ENCODE measurements at regions not wholly inside any gene's neighbourhood (a gene's known extent, or its start where the extent isn't known, plus 50 kb on each side); places are given as distances from the start of the nearest gene placed in this dataset.
"Not testable (repeated sequence)": the region's sequence is repeated elsewhere in the genome, so short reads cannot be mapped to it uniquely, and the experiment has no call there.

DNA sequence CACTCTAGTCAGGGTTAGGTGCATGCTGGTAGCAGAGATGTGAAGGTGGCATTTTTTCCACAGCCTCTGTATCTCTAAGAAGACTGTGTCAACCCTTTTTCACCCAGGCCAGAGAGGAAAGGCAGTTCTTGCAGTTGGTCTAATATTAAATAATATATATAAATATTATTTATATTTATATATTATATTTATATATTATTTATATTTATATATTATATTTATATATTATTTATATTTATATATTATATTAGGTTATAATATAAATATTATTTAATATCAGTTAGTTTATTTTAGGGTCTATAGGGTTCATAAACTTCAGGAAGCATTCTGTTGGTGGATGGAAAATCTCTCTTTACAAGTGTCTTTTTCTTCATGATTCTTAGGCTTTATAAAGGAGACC, 218.6 kb upstream of the DMRTA1 start:
- DNase-seq: no peak

DNA sequence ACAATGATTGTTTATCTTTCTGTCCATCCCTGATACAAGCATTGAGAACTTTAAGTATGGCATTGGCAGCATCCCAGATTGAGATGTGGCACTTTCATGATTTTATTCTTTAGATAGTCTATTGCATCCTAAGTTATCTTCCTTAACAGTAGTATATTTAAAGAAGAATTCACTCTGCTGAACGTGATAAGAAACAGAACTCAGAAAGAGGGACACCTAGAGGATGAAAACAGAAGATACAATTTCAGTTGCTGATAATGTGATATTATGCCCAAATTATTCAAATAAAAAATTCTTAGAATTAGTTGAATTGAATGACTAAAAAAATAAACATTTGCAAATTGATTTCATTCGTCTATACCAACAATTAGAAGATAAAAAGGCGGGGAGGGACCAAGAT, 218.1 kb upstream of the DMRTA1 start:
- no peak for DNase-seq

DNA sequence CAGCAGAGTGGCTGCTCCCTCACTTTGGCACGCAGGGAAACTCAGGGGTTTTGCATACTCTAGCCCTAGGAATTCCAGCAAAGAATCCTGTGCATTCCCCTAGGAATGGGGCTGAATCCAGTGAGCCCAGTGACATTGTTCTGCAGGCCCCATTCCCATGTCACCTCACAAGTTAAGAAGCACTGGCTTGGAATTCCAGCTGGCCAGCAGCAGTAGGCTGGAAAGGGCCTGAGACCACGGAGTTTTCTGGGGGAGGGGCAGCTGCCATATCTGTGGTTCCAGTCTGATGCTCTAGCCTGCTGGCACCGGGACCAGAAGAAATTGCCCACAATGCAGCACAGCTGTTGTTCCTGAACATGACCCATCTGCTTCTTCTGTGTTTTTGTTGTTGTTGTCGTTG, 217.6 kb upstream of the DMRTA1 start:
- DNase-seq: no peak

DNA sequence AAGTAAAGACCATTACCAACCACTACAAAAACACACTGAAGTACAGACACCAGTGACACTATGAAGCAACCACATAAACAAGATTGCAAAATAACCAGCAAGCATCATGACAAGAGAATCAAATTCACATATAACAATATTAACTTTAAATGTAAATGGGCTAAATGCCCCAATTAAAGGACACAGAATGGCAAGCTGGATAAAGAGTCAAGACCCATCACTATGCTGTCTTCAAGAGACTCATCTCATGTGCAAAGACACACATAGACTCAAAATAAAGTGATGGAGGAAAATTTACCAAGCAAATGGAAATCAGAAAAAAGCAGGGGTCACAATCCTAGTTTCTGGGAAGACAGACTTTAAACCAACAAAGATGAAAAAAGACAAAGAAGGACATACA, 215.3 kb upstream of the DMRTA1 start:
- DNase-seq: not testable (repeated sequence)

DNA sequence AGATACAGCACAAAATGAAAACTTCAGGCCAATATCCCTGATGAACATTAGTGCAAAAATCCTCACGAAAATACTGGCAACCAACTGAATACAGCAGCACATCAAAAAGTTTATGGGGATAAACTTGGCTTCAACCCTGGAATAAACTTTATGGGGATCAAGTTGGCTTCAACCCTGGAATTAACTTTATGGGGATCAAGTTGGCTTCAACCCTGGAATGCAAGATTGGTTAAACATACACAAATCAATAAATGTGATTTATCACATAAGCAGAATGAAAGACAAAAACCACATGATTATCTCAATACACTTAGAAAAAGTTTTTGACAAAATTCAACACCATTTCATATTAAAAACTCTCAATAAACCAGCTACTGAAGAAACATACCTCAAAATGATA, 213.7 kb upstream of the DMRTA1 start:
- DNase-seq: no peak

DNA sequence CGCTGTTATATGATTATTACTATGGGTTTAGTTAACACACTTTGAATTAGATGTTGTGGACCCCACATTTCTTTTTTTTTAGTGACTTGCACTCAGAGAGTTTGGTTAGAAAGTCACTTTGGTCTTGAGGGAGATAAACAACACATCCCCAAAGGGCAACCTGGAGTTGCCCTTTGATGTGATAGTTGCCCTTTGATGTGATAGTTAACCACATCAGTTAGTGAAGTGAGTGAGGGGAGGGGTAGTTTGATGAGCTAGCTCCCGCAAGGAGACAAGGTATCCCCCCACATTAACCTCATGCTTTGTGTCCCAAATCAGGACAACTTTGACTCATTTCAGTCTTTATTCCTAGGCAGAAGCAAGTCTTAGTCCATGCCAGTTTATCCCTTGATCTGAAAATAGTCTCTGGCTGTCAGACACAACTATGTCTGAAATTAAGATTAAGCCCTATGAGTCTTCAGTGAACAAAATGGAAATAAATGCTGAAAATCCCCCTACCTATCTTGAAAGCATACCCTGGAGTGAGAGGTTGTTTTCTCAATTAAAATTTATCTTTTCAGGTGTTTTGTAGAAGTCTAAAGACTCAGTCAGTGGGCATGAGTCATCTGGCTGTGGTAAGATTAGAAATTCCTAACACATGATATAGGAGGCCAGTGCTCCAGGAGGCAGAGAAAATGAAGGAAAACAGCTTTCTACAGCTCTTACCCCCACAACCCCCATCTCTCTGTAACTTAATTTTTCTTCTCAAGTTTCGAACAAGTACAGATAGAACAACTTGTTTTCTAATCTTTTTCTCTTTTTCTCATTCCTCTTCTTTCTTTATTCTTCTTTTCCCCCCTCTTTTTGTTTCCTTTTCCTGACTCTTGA, 208.9 kb upstream of the DMRTA1 start:
- DNase-seq: no peak

DNA sequence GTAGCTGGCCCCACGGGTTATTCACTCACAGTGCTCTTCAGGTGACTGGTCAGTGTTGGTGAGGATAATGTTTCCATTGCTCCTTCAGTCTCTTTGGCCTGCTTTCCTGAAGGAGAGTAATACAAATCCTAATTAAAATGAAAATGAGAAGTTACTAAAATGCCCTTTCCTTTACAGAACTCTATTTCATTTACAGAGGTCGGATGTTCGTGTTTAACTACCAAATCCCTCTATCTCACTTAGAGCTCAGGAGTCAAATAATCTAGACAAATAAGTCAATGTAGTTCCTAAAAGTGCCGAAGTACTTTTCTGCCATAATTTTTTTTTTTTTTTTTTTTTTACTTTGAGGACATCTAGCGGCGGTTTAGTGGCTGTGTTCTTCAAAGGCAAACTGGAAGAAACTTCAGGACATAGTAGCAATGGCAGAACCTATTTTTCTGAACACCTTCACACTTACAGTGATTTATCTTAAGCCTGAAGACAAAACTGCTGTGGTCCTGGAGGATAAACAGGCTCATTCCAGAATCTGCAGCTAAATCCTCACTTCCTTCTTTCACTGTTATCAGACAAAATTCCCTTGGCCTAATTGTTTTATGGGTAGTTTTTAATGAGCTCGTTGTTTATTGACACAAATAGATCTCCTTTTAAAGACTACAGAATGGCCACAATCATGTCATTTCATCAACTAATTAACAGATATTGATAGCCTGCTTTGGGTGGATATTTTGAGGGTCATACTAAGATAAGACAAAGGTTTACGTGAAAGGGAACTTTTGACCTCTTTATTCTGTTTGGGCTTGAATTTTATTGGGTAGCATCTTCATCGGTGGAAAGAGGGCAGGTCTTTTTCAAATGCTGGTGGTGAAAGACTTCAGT, 207.6 kb upstream of the DMRTA1 start:
- DNase-seq: no peak

DNA sequence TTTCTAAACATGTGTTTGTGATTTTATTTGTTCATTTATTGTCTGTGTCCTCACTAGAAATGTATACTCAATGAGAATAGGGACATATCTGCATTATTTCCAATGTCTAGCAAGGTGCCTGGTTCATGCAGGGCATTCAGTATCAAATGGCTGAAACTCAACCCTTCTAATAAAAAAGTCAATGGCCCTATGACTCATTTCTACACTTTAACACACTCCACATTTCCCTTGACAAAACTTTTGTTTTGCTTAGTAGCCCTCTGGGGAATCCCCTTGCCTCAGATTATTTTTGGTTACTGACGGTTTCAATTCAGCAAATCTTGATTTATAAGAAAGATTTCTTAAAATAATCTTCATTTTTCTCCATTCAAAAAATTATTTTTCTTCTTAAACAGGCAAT, 206.0 kb upstream of the DMRTA1 start:
- DNase-seq: no peak

DNA sequence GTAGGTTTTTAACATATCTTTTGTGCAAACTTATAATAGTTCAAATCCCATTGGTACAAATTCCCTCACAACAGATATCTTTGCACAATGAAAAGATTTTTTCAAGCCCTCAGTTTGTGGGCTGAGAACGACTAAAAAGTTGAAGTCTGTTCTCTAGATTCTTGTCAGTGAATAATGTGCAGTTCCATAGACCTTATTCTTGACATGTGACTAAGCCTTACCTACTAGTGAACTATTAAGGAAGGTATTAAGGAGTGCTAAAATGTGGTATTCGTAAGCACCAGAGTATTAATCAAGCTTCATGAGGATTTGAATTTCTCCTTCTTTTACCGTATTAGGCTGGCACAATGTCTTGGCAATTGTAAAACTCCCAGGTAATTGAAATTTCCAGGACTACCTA, 205.6 kb upstream of the DMRTA1 start:
- DNase-seq: no peak

DNA sequence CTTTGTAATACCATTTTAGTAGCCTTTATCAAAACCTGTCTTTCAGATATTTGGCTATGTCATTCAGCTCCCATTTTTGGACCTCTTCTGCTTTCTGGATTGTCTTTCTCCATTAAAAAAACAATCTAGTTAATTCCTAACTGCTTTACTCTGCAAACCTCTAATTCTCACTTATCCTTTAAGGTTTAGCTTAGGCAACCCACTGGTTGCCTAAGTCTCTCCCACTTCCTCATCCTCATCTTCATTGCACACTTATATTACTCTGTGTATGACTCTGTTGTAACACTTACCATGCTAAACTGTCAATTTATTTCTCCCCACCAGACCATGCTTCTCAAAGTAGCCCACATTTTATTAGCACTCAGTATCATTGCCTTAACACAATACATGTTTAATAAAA, 205.0 kb upstream of the DMRTA1 start:
- DNase-seq: no peak

DNA sequence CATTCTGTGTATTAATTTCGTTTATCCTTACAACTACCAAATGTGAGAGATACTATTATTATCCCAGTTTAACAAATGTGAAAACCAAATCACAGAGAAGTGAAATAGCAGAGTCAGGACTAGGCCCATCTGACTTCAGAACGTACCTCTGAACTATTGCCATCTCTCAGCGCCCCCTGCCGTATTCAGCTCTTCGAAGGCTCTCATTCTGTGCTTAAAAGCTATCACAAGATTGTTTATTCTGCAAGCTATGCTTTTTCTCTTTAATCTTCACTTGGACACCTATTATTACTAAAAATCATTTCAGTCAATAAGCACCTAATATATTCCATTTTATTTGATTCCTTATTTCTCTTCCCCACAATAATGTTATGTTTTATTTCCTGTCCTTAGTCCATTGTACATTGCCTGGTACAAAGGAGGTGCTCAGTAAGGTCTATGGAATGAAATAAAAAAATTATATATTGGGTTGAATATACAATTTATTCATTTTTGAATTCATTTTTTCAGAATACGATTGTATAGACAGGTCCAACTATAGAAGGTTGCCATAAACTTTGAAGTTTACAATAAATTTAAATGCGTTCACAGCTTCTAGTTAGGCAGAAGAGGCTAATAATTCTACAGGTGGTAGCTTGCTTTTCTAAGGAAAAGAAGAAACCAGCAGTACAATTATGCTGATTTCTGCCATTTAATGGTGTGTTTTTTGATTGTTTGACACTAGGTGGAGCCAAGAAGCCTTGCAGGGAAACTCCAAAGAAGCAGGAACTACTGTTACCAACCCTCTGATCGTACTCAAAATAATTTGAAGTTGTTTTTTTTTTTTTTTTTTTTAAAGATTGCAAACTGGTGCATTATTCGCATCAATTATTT, 202.2 kb upstream of the DMRTA1 start:
- no peak for DNase-seq

DNA sequence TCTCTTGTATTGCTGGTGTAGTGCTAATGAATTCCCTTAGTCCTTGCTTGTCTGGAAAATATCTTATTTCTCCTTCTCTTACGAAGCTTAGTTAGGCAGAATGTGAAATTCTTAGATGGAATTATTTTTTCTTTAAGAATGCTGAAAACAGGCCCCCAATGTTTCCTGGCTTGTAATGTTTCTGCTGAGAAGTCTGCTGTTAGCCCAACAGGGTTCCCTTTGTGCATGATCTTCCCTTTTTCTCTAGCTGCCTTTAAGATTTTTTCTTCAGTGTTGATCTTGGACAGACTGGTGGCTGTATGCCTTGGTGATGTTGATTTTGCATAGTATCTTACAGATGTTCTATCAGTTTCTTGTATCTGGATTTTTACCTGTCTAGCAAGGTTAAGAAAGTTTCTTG, 191.3 kb upstream of the DMRTA1 start:
- no peak for DNase-seq

DNA sequence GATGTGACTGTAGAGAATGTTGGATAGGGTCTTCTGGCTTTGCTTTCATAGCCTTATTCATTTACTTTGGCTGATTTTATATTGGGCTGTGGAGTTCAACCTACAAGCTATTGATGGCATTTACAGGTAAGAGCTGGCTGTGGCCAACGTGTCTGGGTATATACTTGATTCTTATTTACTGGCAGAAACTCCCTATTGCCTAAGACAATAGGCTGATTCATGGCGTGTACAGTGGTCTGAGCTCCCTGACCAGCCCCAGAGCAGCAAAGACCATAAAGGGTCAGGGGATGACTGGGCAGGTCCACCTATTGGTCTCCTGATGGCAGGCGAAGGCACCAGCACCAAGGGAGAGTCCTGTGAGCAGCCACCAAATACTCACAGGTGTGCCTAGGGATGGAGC, 190.2 kb upstream of the DMRTA1 start:
- no peak for DNase-seq

DNA sequence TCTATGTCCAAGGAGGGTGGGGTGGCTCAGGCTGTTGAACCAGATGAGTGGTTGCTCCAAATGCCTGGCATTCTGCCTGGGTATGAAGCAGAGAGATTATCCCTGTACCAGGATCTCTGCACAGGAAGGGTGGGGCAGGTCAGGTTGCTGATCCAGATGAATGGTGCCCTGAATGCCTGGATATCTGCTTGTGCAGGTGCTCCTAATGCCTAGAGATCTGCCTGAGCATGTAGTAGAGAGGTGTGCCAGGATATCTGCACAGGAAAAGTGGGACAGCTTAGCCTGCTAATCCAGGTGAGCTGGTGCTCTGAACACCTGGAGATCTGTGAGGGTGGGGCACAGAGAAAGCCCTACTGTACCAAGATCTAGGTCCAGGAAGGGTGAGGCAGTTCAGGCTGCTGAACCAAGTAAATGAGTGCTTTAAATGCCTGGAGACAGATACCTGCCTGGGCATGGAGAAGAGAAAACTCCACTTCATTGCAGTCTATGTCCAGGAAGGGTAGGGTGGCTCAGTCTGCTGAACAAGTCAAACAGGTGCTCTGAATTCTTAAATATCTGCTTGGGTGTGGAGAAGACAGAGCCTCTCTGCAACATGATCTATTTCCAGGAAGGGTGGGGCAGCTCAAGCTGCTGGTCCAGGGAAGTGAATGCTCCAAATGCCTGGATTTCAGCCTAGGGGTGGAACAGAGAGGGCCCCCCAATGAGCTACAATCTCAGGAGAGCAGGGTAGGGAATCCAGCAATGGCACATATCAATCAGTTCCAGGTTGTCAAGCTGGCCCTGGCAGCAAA, 189.4 kb upstream of the DMRTA1 start:
- DNase-seq: no peak

DNA sequence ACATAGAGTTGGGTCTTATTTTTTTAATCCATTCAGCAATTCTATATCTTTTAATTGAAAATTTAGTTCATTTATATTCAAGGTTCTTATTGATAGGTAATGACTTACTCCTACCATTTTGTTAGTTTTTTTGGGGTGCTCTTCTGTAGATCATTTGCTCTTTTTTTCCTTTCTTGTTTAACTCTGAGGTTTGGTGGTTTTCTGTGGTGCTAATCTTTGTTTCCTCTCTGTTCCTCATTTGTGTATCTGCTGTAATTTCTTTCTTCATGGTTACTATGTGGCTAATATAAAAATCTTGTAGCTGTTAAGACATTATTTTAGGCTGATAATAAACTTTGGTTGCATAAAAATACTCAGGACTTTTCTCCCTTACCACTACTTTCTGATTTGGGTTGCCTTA, 181.6 kb upstream of the DMRTA1 start:
- no peak for DNase-seq

DNA sequence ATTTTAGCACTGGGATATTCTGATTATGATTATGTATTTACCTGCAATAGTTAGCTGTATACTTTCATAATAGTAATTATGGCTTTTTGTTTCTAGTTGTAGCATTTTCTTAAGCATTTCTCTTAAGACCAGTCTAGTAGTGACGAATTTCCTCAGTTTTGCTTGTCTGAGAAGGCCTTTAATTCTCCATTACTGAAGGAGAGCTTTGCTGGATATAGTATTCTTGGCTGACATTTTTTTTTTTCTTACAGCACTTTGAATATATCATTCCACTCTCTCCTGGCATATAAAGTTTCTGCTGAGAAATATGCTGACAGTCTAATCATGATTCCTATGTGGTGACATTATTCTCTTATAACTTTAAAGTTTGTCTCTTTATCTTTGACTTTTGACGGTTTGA, 181.1 kb upstream of the DMRTA1 start:
- no peak for DNase-seq

DNA sequence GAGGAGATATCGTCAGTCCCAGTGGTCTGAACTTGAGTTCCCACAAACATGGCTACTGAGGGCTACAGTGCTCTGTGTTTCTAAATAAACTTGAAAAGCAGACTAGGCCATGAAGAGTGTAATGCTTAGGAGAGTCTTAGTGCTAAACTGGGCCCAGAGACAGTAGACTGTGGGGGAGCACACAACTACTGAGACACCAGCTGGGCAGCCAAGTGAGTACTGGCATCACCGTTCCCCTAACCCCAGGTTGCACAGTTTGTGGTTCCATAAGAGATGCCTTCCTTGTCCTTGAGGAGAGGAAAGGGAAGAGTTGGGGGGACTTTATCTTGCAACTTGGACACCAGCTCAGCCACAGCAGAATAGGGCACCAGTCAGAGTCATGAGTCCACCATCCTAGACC, 172.1 kb upstream of the DMRTA1 start:
- no peak for DNase-seq

DNA sequence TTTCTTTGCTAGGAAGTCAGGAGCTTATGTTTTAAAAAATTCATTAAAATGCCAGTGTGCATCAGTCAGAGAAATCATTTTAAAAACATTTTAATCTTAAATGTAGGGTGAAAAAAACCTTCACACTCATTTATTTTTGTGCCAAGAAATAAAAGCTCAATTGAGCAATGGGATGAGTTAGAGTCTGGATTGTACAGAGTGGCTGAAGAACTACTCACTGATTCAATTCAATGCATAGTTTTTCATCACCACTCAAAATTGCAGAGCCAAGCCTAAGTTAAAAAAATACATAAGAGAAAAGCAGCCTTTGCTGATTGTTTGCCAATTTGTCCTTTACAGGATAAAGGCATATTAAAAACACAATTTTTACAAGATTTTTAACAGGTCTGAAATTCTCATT, 168.2 kb upstream of the DMRTA1 start:
- no peak for DNase-seq

DNA sequence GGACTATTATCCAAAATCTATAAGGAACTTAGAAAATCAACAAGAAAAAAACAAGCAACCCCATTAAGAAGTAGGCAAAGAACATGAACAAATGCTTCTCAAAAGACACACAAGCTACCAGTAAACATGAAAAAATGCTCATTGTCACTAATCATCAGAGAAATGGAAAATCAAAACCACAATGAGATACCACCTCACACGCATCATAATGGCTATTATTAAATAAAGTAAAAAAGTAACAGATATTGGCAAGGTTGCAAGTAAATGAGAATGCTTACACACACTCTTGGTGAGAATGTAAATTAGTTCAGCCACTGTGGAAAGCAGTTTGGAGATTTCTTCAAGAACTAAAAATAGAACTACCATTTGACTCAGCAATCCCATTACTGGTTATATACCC, 167.0 kb upstream of the DMRTA1 start:
- no peak for DNase-seq

DNA sequence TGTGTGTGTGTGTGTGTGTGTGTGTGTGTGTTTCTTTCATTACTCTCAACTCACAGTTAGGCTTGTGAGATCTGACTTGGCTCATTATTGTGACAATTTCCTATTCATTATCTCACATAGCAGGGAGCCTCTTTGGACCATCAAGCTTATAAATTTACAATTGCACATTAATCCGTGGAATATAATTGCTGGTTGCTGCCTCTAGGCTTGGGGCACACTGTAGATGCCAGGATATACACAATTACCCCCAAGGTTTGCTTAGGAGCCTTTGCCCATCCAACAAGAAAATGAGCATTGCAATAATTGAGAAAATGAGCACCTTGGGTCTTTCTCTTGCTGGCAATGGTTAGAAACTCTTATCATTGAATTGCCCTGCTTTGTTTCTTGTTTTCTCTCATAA, 161.6 kb upstream of the DMRTA1 start:
- no peak for DNase-seq

DNA sequence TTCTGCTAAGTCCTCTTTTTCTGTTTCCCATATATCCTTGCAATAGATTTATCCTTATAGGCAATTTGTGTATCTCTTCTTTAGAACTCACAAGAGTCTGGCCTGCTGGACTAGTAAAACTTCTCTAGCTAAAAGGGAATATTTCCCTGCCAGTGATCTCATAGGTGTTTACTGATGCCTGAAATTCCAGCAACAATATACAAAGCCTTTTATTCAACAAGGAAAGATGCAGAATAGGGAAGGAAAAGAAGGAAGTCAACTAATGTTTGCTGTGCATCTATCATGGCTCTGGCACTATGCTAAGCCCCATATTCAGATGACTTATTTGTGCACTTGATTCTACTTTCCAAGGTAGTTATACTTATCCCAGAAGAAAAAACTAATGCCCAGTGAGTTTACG, 160.0 kb upstream of the DMRTA1 start:
- DNase-seq: no peak

DNA sequence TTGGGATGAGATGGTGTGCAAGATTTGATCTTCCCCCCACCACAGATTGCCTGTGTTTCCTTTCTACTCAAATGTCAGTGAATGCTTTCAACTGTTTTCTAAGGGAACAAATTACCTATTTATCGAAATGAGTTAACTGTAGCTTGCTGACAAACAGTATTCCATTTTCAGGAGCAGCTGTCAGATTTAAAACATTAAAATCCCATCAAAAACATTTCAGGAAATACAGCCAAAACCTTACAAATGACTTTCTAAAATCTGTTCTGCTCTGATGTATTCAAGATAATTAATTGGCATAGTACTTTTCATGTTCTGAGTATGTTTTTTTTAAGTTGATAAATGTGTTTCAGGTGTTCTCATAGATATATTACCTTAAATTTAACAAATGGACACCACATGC, 158.0 kb upstream of the DMRTA1 start:
- DNase-seq: no peak
